SK-N-SH (cell line): ENCODE measurements at regions not wholly inside any gene's neighbourhood (a gene's known extent, or its start where the extent isn't known, plus 50 kb on each side); places are given as distances from the start of the nearest gene placed in this dataset.

Experiments used
- CTCF ChIA-PET: fragments of 300-600, 350-600 bp; formaldehyde crosslinking; extraction: SDS; loops from one replicate; lab custom pipeline; 2021; lab: Yijun Ruan, JAX
- POLR2A ChIA-PET: fragments of 350-600 bp; sonication (Branson Sonifier 250); formaldehyde crosslinking; extraction: SDS; loops from one replicate; lab custom pipeline; 2020; ENCODE audit warnings: antibody characterized with exemption, inconsistent platforms; lab: Yijun Ruan, JAX
- DNase-seq: peaks from one replicate; pipeline ENCODE4 v3.0.0; 2012
- H2AFZ ChIP-seq: fragments of 200-600 bp; sonication (generic); 2 replicates; pipeline ENCODE4 v1.8.1; 2016; ENCODE audit warnings: antibody characterized with exemption, mild to moderate bottlenecking, low read depth
- H3F3A ChIP-seq: fragments of 200-600 bp; sonication (generic); replicated peaks from 2 replicates; pipeline ENCODE3; 2016; ENCODE audit warnings: antibody characterized with exemption, mild to moderate bottlenecking; ENCODE audit not compliant: insufficient read depth
- H3K27ac ChIP-seq, 2 experiments: fragments of 200-500 bp in 1 of 2; fragments of 200-600 bp in 1 of 2; sonication (Bioruptor generic) in 1 of 2; sonication (generic), shearing (Covaris generic) in 1 of 2; 2 replicates each; pipeline versions ENCODE4 v1.5.1 to v1.6.1; 2014 to 2016; ENCODE audit warnings: low read depth in 2 of 2, inconsistent platforms in 1 of 2, low read length in 1 of 2, mild to moderate bottlenecking in 1 of 2, mixed read lengths in 1 of 2
- H3K27me3 ChIP-seq: fragments of 200-600 bp; sonication (generic), shearing (Covaris generic); 2 replicates; pipeline ENCODE4 v1.6.1; 2016; ENCODE audit warnings: mixed run types; ENCODE audit not compliant: insufficient read depth
- H3K36me3 ChIP-seq, 2 experiments: fragments of 200-500 bp in 1 of 2; fragments of 200-600 bp in 1 of 2; sonication (Bioruptor generic) in 1 of 2; sonication (generic) in 1 of 2; replicated peaks in 1 of 2; 2 replicates each; pipeline versions ENCODE3 to v1.5.1; 2014 to 2016; ENCODE audit warnings: low read length in 1 of 2, mild to moderate bottlenecking in 1 of 2; ENCODE audit not compliant: insufficient read depth in 2 of 2, control insufficient read depth in 1 of 2
- H3K4me1 ChIP-seq, 2 experiments: fragments of 200-500 bp in 1 of 2; fragments of 200-600 bp in 1 of 2; sonication (Bioruptor generic) in 1 of 2; sonication (generic), shearing (Covaris generic) in 1 of 2; 2 replicates each; pipeline versions ENCODE4 v1.5.1 to v1.6.1; 2014 to 2016; ENCODE audit warnings: low read depth in 1 of 2, low read length in 1 of 2, mixed run types in 1 of 2; ENCODE audit not compliant: insufficient read depth in 2 of 2, control insufficient read depth in 1 of 2
- H3K4me2 ChIP-seq: fragments of 200-600 bp; sonication (generic), shearing (Covaris generic); 2 replicates; pipeline ENCODE4 v1.6.1; 2017; ENCODE audit warnings: mixed run types
- H3K4me3 ChIP-seq, 2 experiments: fragments of 200-500 bp in 1 of 2; fragments of 200-600 bp in 1 of 2; sonication (Bioruptor generic) in 1 of 2; sonication (generic), shearing (Covaris generic) in 1 of 2; 2 replicates each; pipeline versions ENCODE4 v1.5.1 to v1.8.1; 2014 to 2016; ENCODE audit warnings: low read depth in 2 of 2, inconsistent platforms in 1 of 2, low read length in 1 of 2, mild to moderate bottlenecking in 1 of 2, mixed read lengths in 1 of 2, moderate library complexity in 1 of 2
- H3K79me2 ChIP-seq: fragments of 200-600 bp; sonication (generic); 2 replicates; pipeline ENCODE4 v1.8.1; 2017; ENCODE audit warnings: mild to moderate bottlenecking; ENCODE audit not compliant: insufficient read depth
- H3K9ac ChIP-seq: fragments of 200-600 bp; sonication (generic); 2 replicates; pipeline ENCODE4 v1.6.1; 2017; ENCODE audit warnings: mixed run types
- H3K9me2 ChIP-seq: fragments of 200-600 bp; sonication (generic); 2 replicates; pipeline ENCODE4 v1.6.1; 2017; ENCODE audit warnings: mixed run types
- H3K9me3 ChIP-seq: fragments of 200-600 bp; sonication (generic); 2 replicates; pipeline ENCODE4 v1.6.1; 2017; ENCODE audit warnings: mixed run types, mild to moderate bottlenecking, moderate library complexity
- H4K20me1 ChIP-seq: fragments of 200-600 bp; sonication (generic); 2 replicates; pipeline ENCODE4 v1.6.1; 2017; ENCODE audit warnings: mild to moderate bottlenecking, mixed run types; ENCODE audit not compliant: insufficient read depth
- CHD2 ChIP-seq: fragments of 150-350 bp; IDR thresholded peaks from 2 replicates; pipeline ENCODE4 v1.6.1; 2018; ENCODE audit warnings: low read length; ENCODE audit not compliant: partially characterized antibody
- EZH2phosphoT487 ChIP-seq: fragments of 200-600 bp; sonication (generic); IDR thresholded peaks from 2 replicates; pipeline ENCODE4 v1.6.1; 2017; ENCODE audit warnings: low read depth, mixed run types, mild to moderate bottlenecking, antibody characterized with exemption, moderate library complexity, borderline replicate concordance
- FOSL2 ChIP-seq: IDR thresholded peaks from 2 replicates; pipeline ENCODE4 v1.4.0; 2012; ENCODE audit warnings: low read depth, mild to moderate bottlenecking, moderate library complexity, borderline replicate concordance
- FOXJ3 ChIP-seq: sonication (generic); formaldehyde crosslinking; IDR thresholded peaks from 2 replicates; pipeline ENCODE4 v1.5.1; 2020; ENCODE audit warnings: mild to moderate bottlenecking, missing genetic modification reagents
- FOXM1 ChIP-seq: IDR thresholded peaks from 2 replicates; pipeline ENCODE4 v1.4.0; 2012; ENCODE audit warnings: low read depth, mild to moderate bottlenecking
- GABPA ChIP-seq: IDR thresholded peaks from 2 replicates; pipeline ENCODE4 v1.4.0; 2012; ENCODE audit warnings: low read depth, mild to moderate bottlenecking
- MAX ChIP-seq: IDR thresholded peaks from 2 replicates; pipeline ENCODE4 v1.4.0; 2012; ENCODE audit warnings: low read depth
- MEF2A ChIP-seq: IDR thresholded peaks from 2 replicates; pipeline ENCODE4 v1.4.0; 2012; ENCODE audit warnings: low read depth, borderline replicate concordance
- PBX3 ChIP-seq: IDR thresholded peaks from 2 replicates; pipeline ENCODE4; 2012
- RAD21 ChIP-seq: IDR thresholded peaks from 2 replicates; pipeline ENCODE4 v1.6.1; 2012; ENCODE audit warnings: mild to moderate bottlenecking, low read length
- RCOR1 ChIP-seq: fragments of 150-350 bp; IDR thresholded peaks from 2 replicates; pipeline ENCODE4 v1.6.1; 2017; ENCODE audit warnings: antibody characterized with exemption, low read length
- RFX5 ChIP-seq: IDR thresholded peaks from 2 replicates; pipeline ENCODE4 v1.6.1; 2012; ENCODE audit warnings: mild to moderate bottlenecking, improper control_type of control experiment, low read length
- RXRA ChIP-seq: IDR thresholded peaks from 2 replicates; pipeline ENCODE4 v1.4.0; 2012; ENCODE audit warnings: low read depth, mild to moderate bottlenecking, borderline replicate concordance
- TAF1 ChIP-seq: IDR thresholded peaks from 2 replicates; pipeline ENCODE4 v1.6.1; 2012; ENCODE audit warnings: low read depth, mild to moderate bottlenecking, low read length, moderate library complexity, borderline replicate concordance
- YY1 ChIP-seq: IDR thresholded peaks from 2 replicates; pipeline ENCODE4 v1.4.0; 2012; ENCODE audit warnings: low read depth, mild to moderate bottlenecking
- WGBS: methylation state at CpG from one replicate; pipeline ENCODE4 v1.1.6; 2017; ENCODE audit warnings: low lambda C conversion rate; 5-methylcytosine and 5-hydroxymethylcytosine counted together
- TF ChIP-seq, protein P1 (sequence below): IDR thresholded peaks from 2 replicates; pipeline ENCODE4 v1.4.0; 2012; ENCODE audit warnings: low read depth, borderline replicate concordance
- TF ChIP-seq, protein P2 (sequence below): IDR thresholded peaks from 2 replicates; pipeline ENCODE4 v1.6.1; 2012; ENCODE audit warnings: mild to moderate bottlenecking, low read depth, low read length, moderate library complexity
- TF ChIP-seq, protein P3 (sequence below): fragments of 150-350 bp; IDR thresholded peaks from 2 replicates; pipeline ENCODE4 v1.6.1; 2016; ENCODE audit warnings: mild to moderate bottlenecking, low read depth, low read length

DNA sequence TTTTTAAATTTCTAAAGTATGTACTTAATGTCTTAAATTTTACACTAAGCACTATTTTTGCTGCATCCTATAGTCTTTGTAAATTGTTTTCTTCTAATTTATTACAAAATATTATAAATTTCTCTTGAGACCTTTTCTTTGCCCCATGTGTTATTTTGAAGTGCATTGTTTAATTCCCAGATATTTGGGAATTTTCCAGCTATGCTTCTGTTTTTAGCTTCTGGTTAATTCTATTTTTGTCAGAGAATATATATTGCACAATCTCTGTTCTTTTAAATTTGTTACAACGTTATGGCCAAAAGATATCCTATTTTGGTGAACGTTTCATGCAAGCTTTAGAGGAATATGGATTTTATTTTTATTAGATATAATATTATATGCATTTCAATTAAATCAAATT lies 917.4 kb upstream of the MIR17HG start:
- 43% methylated on average over 2 of the region's 2 CpGs for WGBS
- ChIA-PET CTCF (interaction anchor here (0.7 kb wide), 1 partner anchor 11 kb away, joined by 3 read pairs; no protein-coding TSS in a partner anchor), POLR2A (no interaction called here)
- Histone ChIP-seq H2AFZ (no peak overlapping the region), H3K79me2 (no peaks in the 10 kb centered on the region), H3K9me3 (no peaks in the 10 kb centered on the region), H3K9me2 (no peaks in the 10 kb centered on the region), H3K36me3 (no peaks in the 10 kb centered on the region), H3F3A (no peaks in the 10 kb centered on the region), H3K27me3 (no peaks in the 10 kb centered on the region), H4K20me1 (no peaks in the 10 kb centered on the region), H3K4me3 (no peak overlapping the region), H3K4me2 (no peak overlapping the region), H3K27ac (no peak overlapping the region), H3K4me1 (peaks cover 0 to 15% of the 10 kb centered on the region in 2 experiments; a peak in 1 of 4 replicates), H3K9ac (no peak overlapping the region)
- DNase-seq, result no peak
- no peak for TF ChIP-seq CHD2
- no peak for TF ChIP-seq MAX
- no peak for TF ChIP-seq FOXM1
- no peak for TF ChIP-seq RXRA
- no peak for TF ChIP-seq EZH2phosphoT487
- no peak for TF ChIP-seq MEF2A
- TF ChIP-seq YY1, result no peak
- TF ChIP-seq RFX5, result no peak
- TF ChIP-seq, protein P1, sequence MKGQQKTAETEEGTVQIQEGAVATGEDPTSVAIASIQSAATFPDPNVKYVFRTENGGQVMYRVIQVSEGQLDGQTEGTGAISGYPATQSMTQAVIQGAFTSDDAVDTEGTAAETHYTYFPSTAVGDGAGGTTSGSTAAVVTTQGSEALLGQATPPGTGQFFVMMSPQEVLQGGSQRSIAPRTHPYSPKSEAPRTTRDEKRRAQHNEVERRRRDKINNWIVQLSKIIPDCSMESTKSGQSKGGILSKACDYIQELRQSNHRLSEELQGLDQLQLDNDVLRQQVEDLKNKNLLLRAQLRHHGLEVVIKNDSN, result no peak
- no peak for TF ChIP-seq GABPA
- TF ChIP-seq, protein P2, sequence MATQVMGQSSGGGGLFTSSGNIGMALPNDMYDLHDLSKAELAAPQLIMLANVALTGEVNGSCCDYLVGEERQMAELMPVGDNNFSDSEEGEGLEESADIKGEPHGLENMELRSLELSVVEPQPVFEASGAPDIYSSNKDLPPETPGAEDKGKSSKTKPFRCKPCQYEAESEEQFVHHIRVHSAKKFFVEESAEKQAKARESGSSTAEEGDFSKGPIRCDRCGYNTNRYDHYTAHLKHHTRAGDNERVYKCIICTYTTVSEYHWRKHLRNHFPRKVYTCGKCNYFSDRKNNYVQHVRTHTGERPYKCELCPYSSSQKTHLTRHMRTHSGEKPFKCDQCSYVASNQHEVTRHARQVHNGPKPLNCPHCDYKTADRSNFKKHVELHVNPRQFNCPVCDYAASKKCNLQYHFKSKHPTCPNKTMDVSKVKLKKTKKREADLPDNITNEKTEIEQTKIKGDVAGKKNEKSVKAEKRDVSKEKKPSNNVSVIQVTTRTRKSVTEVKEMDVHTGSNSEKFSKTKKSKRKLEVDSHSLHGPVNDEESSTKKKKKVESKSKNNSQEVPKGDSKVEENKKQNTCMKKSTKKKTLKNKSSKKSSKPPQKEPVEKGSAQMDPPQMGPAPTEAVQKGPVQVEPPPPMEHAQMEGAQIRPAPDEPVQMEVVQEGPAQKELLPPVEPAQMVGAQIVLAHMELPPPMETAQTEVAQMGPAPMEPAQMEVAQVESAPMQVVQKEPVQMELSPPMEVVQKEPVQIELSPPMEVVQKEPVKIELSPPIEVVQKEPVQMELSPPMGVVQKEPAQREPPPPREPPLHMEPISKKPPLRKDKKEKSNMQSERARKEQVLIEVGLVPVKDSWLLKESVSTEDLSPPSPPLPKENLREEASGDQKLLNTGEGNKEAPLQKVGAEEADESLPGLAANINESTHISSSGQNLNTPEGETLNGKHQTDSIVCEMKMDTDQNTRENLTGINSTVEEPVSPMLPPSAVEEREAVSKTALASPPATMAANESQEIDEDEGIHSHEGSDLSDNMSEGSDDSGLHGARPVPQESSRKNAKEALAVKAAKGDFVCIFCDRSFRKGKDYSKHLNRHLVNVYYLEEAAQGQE, result no peak
- no peak for TF ChIP-seq PBX3
- TF ChIP-seq FOXJ3 (CRISPR knock-in tag), result no peak
- no peak for TF ChIP-seq RCOR1
- TF ChIP-seq, protein P3, sequence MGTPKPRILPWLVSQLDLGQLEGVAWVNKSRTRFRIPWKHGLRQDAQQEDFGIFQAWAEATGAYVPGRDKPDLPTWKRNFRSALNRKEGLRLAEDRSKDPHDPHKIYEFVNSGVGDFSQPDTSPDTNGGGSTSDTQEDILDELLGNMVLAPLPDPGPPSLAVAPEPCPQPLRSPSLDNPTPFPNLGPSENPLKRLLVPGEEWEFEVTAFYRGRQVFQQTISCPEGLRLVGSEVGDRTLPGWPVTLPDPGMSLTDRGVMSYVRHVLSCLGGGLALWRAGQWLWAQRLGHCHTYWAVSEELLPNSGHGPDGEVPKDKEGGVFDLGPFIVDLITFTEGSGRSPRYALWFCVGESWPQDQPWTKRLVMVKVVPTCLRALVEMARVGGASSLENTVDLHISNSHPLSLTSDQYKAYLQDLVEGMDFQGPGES, result no peak
- TF ChIP-seq TAF1, result no peak
- no peak for TF ChIP-seq FOSL2
- TF ChIP-seq RAD21, result no peak
